ENCODE measurements at regions not wholly inside any gene's neighbourhood (a gene's known extent, or its start where the extent isn't known, plus 50 kb on each side); places are given as distances from the start of the nearest gene placed in this dataset.

- Histone ChIP-seq H2AFZ (ENCODE audit: low read length) (no peak overlapping the region), H3K79me2 (ENCODE audit: insufficient read depth, low read length) (no peaks in the 10 kb centered on the region), H3F3A (ENCODE audit: low read depth) (no peaks in the 10 kb centered on the region), H3K4me2 (ENCODE audit: low read depth, low read length, poor library complexity, severe bottlenecking) (no peak overlapping the region), H3K4me1 (ENCODE audit: insufficient read depth, low read length, poor library complexity, severe bottlenecking) (no peaks in the 10 kb centered on the region), H3K36me3 (ENCODE audit: insufficient read depth, low read length) (no peaks in the 10 kb centered on the region), H3K9me2 (replicated peaks; ENCODE audit: low read depth, low read length) (no peaks in the 10 kb centered on the region), H3K27me3 (ENCODE audit: insufficient read depth, low read length, poor library complexity, severe bottlenecking) (no peaks in the 10 kb centered on the region), H3K4me3 (ENCODE audit: low read length, poor library complexity, severe bottlenecking) (no peak overlapping the region), H3K9me3 (ENCODE audit: insufficient read depth, low read depth, low read length) (no peaks in the 10 kb centered on the region), H3K9ac (ENCODE audit: low read depth, low read length, poor library complexity, severe bottlenecking) (no peak overlapping the region), H4K20me1 (ENCODE audit: insufficient read depth, low read length, poor library complexity, severe bottlenecking) (no peaks in the 10 kb centered on the region)
- TF ChIP-seq EZH2phosphoT487 (IDR thresholded peaks at IDR 0.05; ENCODE audit: borderline replicate concordance), result no peak
- TF ChIP-seq CTCF (conservative IDR thresholded peaks at IDR 0.05; ENCODE audit: low read length), result no peak
These were observed 915.4 kb downstream of the DCDC2C start for GRCh38 chr2:4618630-4619228.

GRCh38 chr2:4628998-4629501 is 925.7 kb downstream of the DCDC2C start:
- no peaks in the 10 kb centered on the region for H3K4me1 ChIP-seq (ENCODE audit: insufficient read depth, low read length, poor library complexity, severe bottlenecking)
- H3K9me2 ChIP-seq (replicated peaks; ENCODE audit: low read depth, low read length), result no peaks in the 10 kb centered on the region
- no peak overlapping the region for H3K4me2 ChIP-seq (ENCODE audit: low read depth, low read length, poor library complexity, severe bottlenecking)
- H4K20me1 ChIP-seq (ENCODE audit: insufficient read depth, low read length, poor library complexity, severe bottlenecking), result no peaks in the 10 kb centered on the region
- H3F3A ChIP-seq (ENCODE audit: low read depth), result no peaks in the 10 kb centered on the region
- H3K36me3 ChIP-seq (ENCODE audit: insufficient read depth, low read length), result no peaks in the 10 kb centered on the region
- H2AFZ ChIP-seq (ENCODE audit: low read length), result no peak overlapping the region
- no peaks in the 10 kb centered on the region for H3K27me3 ChIP-seq (ENCODE audit: insufficient read depth, low read length, poor library complexity, severe bottlenecking)
- no peaks in the 10 kb centered on the region for H3K79me2 ChIP-seq (ENCODE audit: insufficient read depth, low read length)
- H3K9me3 ChIP-seq (ENCODE audit: insufficient read depth, low read depth, low read length), result no peaks in the 10 kb centered on the region
- no peak overlapping the region for H3K4me3 ChIP-seq (ENCODE audit: low read length, poor library complexity, severe bottlenecking)
- no peak for TF ChIP-seq EZH2phosphoT487 (IDR thresholded peaks at IDR 0.05; ENCODE audit: borderline replicate concordance)
- no peak for TF ChIP-seq CTCF (conservative IDR thresholded peaks at IDR 0.05; ENCODE audit: low read length)
- H3K9ac ChIP-seq (ENCODE audit: low read depth, low read length, poor library complexity, severe bottlenecking), result no peak overlapping the region

GRCh38 chr2:4635289-4635688 is 931.9 kb downstream of the DCDC2C start:
- Histone ChIP-seq H4K20me1 (ENCODE audit: insufficient read depth, low read length, poor library complexity, severe bottlenecking) (no peaks in the 10 kb centered on the region), H3K4me3 (ENCODE audit: low read length, poor library complexity, severe bottlenecking) (no peak overlapping the region), H3F3A (ENCODE audit: low read depth) (no peaks in the 10 kb centered on the region), H3K9me3 (ENCODE audit: insufficient read depth, low read depth, low read length) (no peaks in the 10 kb centered on the region), H3K4me2 (ENCODE audit: low read depth, low read length, poor library complexity, severe bottlenecking) (no peak overlapping the region), H3K36me3 (ENCODE audit: insufficient read depth, low read length) (no peaks in the 10 kb centered on the region), H3K4me1 (ENCODE audit: insufficient read depth, low read length, poor library complexity, severe bottlenecking) (no peaks in the 10 kb centered on the region), H3K9ac (ENCODE audit: low read depth, low read length, poor library complexity, severe bottlenecking) (no peak overlapping the region), H3K27me3 (ENCODE audit: insufficient read depth, low read length, poor library complexity, severe bottlenecking) (no peaks in the 10 kb centered on the region), H3K9me2 (replicated peaks; ENCODE audit: low read depth, low read length) (no peaks in the 10 kb centered on the region), H2AFZ (ENCODE audit: low read length) (no peak overlapping the region), H3K79me2 (ENCODE audit: insufficient read depth, low read length) (no peaks in the 10 kb centered on the region)
- TF ChIP-seq EZH2phosphoT487 (IDR thresholded peaks at IDR 0.05; ENCODE audit: borderline replicate concordance) (no peak), CTCF (conservative IDR thresholded peaks at IDR 0.05; ENCODE audit: low read length) (no peak)
